SK-N-MC (cell line): ENCODE measurements at regions not wholly inside any gene's neighbourhood (a gene's known extent, or its start where the extent isn't known, plus 50 kb on each side); places are given as distances from the start of the nearest gene placed in this dataset.
A peak's percentile ranks its signal among the peaks of the same experiment; 100 is the strongest.

Source experiments
- DNase-seq: peaks from one replicate; pipeline ENCODE4 v3.0.0-alpha.2; 2011; ENCODE audit warnings: low read depth, low spot score
- H3K27ac ChIP-seq: fragments of 200-600 bp; sonication (generic); 2 replicates; pipeline ENCODE4 v1.5.1; 2016; ENCODE audit warnings: mixed run types
- H3K36me3 ChIP-seq: fragments of 200-600 bp; sonication (generic); 2 replicates; pipeline ENCODE4 v1.6.1; 2017; ENCODE audit warnings: antibody characterized with exemption, low read length, mixed read lengths; ENCODE audit not compliant: insufficient read depth
- H3K4me3 ChIP-seq: fragments of 200-600 bp; sonication (generic); 2 replicates; pipeline ENCODE4 v1.5.1; 2016
- H3K9ac ChIP-seq: fragments of 200-600 bp; sonication (generic); 2 replicates; pipeline ENCODE4 v1.8.0; 2017; ENCODE audit warnings: mixed run types, mixed read lengths; ENCODE audit not compliant: insufficient read length
- H3K9me3 ChIP-seq: fragments of 200-600 bp; sonication (generic); 2 replicates; pipeline ENCODE4 v1.6.1; 2017; ENCODE audit warnings: low read depth, mild to moderate bottlenecking, antibody characterized with exemption, low read length, moderate library complexity, mixed read lengths
- EZH2 ChIP-seq: fragments of 200-600 bp; sonication (generic); IDR thresholded peaks from one replicate; pipeline ENCODE4 v1.6.1; 2017; ENCODE audit warnings: antibody characterized with exemption
- FOXP2 ChIP-seq: optimal IDR thresholded peaks from 2 replicates; pipeline ENCODE3; 2011; ENCODE audit warnings: mild to moderate bottlenecking, moderate library complexity; ENCODE audit not compliant: insufficient read depth; ENCODE audit errors: extremely low read length, control extremely low read depth
- POLR2AphosphoS5 ChIP-seq: IDR thresholded peaks from 2 replicates; pipeline ENCODE4 v1.6.1; 2012; ENCODE audit warnings: mild to moderate bottlenecking, low read depth, low read length, borderline replicate concordance

DNA sequence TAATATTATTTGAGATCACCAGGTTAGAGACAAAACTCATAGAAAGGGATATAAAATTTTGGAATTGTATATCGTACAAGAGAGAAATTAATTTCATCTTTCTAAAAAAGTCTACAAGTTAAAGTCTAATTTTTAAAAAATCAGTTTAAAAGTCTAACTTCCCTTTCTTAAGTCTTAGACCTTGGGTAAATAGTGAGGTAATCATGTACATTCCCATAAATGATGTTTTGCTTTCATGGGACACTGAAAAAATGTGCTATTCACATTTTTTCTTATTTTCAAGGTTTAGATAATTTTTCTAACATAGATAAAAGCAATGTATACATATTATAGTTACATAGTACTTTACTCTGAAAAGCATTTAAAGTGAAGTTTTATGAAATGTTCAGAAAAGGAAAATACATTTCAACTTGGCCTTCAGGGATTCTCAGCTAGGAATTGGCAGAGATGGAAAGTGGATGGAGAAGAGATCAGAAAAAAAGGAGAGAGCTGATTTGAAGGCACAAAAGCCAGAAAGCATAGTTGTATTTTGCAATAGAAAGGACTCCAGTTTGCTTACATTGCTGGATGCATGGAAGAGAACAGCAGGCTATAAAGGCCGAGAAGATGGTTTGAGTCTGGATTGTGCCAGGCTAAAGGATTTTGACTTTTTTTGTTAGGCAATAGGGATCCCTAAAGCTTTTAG lies 194.0 kb downstream of the CASP12 start:
- H3K4me3 ChIP-seq: no peak overlapping the region
- H3K36me3 ChIP-seq: no peaks in the 10 kb centered on the region
- no peaks in the 10 kb centered on the region for H3K9me3 ChIP-seq
- no peak overlapping the region for H3K27ac ChIP-seq
- no peak overlapping the region for H3K9ac ChIP-seq
- DNase-seq: no peak
- TF ChIP-seq POLR2AphosphoS5 (no peak), FOXP2 (no peak), EZH2 (no peak)

DNA sequence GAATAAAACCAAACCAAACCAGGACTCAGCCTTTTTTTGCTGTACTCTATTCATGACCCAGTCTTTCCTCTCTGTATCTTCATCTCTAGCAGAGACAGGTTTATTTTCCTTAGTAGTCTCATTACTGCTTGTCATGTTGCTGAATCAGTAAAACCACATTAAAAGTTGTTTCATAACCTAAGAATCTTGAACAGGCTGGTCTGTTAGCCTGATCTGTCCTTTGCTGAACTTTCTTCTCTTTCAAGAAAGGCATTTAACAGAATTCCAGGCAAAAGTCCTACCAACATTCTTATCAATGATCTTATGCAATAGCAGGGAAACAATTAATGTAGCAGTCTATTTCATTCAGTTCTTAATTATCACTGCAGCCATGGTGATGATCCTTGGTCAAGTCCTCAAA lies 197.7 kb downstream of the CASP12 start:
- Histone ChIP-seq H3K27ac (peak overlapping the region; percentile 68), H3K9me3 (no peaks in the 10 kb centered on the region), H3K9ac (no peak overlapping the region), H3K36me3 (no peaks in the 10 kb centered on the region), H3K4me3 (peak overlapping the region; percentile 3; the same call in 1 of the 2 replicates)
- no peak for DNase-seq
- TF ChIP-seq FOXP2 (no peak), EZH2 (no peak), POLR2AphosphoS5 (no peak)

DNA sequence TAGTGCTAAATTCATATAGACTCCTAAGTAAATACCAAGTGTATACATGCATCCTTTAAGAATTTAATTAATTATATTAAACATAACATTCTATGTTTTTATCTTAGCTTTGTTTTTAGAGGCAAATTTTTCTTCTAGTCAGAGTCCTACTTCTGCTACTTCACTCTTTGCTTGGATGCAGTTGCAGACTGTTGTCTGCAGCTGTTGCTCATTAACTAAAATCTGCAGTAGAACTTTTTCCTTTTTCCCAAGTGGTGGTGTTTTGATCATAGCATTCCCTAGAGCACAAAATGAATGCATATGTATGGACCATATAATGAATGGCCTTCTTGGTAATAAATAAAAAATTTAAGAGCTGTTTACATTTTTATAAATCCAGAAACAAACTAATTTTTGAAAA lies 198.3 kb downstream of the CASP12 start:
- Histone ChIP-seq H3K4me3 (no peak overlapping the region; the same call in 1 of the 2 replicates), H3K9ac (no peak overlapping the region), H3K9me3 (no peaks in the 10 kb centered on the region), H3K27ac (peak overlapping the region; percentile 68; the same call in 1 of the 2 replicates), H3K36me3 (no peaks in the 10 kb centered on the region)
- DNase-seq: no peak
- no peak for TF ChIP-seq EZH2
- no peak for TF ChIP-seq POLR2AphosphoS5
- TF ChIP-seq FOXP2: no peak

DNA sequence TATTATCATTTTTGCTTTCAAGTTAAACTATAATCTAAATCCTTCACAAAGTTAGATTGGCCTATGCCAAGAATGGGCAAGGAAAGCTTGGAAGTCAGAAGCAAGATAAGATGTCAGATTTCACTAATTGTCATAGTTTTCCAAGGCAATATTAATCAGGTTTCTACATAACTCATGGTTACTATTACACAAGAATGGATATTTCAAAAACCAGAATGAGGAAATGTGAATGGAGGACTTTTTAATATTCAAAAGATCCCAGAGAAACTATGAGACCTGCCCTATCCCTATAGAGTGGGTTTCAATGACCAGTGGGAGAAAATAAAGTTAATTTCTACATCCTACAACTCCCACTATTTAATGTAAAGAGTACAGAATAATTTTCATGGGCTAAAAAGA lies 203.2 kb downstream of the CASP12 start:
- DNase-seq: no peak
- Histone ChIP-seq H3K27ac (no peak overlapping the region), H3K9me3 (no peaks in the 10 kb centered on the region), H3K9ac (no peak overlapping the region), H3K4me3 (no peak overlapping the region), H3K36me3 (no peaks in the 10 kb centered on the region)
- TF ChIP-seq POLR2AphosphoS5 (no peak), FOXP2 (no peak), EZH2 (no peak)

DNA sequence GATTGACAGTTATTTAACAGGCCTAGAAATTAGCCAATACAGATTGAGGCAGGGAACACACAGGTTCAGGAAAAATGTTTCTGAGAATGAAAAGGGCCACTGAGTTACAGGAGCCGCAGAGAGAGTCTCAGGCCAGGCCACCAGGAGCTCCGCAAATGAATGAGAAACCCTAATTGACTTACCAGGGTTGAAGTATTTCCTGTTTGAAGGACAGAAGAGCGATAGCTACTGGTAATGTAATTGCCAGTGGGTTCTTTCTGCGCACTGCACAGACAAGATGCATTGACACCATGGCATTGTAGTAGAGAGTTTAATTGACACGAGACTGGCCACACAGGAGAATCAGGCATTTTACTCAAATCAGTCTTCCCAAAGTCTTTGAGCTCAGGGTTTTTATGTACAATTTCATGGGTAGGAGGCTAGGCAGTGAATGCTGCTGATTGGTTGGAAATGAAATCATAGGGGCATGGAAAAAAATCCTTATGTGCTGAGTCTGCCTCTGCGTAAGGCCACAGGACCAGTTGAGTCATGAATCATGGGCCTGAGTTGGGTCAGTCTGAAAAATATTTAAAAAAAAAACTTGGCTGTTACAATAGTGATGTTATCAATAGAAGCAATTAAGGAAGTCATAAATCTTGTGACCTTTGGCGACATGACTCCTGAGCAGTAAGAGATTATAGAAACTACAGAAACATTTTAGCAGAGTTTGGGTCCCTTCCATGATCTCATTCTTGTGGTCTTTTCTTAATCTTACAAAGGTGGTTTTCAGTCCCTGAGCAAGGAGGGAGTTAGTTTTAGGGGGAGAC lies 203.8 kb downstream of the CASP12 start:
- no peak overlapping the region for H3K9ac ChIP-seq
- H3K36me3 ChIP-seq: no peaks in the 10 kb centered on the region
- TF ChIP-seq POLR2AphosphoS5: no peak
- no peak overlapping the region for H3K27ac ChIP-seq
- no peaks in the 10 kb centered on the region for H3K9me3 ChIP-seq
- H3K4me3 ChIP-seq: no peak overlapping the region
- no peak for DNase-seq

DNA sequence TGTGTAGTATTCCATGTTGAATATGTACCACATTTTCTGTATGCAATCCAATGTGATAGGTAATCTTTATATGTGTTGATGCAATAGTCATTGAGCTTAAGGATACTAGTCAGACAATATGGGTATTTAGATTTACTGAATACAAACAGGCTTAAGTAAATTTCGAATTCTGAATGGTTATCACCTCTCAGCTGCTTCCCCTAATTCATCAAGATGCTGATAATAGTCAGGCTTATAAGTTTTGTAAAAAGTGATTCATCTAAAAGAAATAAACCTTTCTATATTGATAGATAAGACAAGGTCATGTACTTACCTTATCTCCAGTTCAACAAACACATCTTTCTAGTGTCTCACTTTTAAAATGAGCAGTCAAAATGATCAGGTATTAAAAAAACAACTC lies 205.5 kb downstream of the CASP12 start:
- Histone ChIP-seq H3K4me3 (no peak overlapping the region), H3K36me3 (no peaks in the 10 kb centered on the region), H3K9me3 (no peaks in the 10 kb centered on the region), H3K27ac (no peak overlapping the region), H3K9ac (no peak overlapping the region)
- no peak for DNase-seq
- TF ChIP-seq FOXP2 (no peak), POLR2AphosphoS5 (no peak), EZH2 (no peak)

DNA sequence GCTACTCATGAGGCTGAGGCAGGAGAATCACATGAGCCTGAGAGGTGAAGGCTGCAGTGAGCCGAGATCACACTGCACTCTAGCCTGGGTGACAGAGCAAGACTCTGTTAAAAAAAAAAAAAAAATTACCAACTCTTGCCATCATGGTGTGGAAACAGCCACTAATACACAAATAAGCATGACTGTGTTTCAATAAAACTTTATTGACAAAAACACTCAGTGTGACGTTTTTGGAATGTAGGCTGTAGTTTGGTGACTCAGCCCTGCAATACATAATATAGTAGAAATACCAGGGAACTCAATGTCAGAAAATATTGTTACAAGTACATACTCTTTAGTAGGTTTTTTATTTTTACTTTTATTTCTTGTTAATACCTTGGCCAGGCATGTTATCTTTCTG lies 207.1 kb downstream of the CASP12 start:
- no peaks in the 10 kb centered on the region for H3K9me3 ChIP-seq
- H3K36me3 ChIP-seq: no peaks in the 10 kb centered on the region
- H3K4me3 ChIP-seq: no peak overlapping the region
- TF ChIP-seq POLR2AphosphoS5 (no peak), FOXP2 (no peak), EZH2 (no peak)
- no peak overlapping the region for H3K27ac ChIP-seq
- H3K9ac ChIP-seq: no peak overlapping the region
- no peak for DNase-seq

DNA sequence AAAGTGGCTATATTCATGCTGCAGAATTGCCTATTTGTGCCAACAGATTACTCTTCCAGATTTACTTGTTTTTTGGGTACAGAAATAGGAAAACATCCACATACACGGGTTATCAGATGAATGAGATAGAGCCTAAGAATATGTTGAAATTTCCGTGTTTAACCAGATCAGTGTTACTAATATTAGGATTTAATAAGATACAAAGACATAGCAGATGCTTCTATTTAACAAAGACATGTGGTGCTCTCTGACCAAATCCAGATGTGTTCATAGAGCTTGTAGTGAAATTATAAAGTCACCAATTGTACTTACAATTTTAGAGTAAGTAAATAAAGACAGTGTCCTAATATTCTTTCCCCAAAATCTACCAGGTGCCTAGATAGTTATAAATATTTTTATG lies 208.0 kb downstream of the CASP12 start:
- H3K27ac ChIP-seq: peak overlapping the region; percentile 89
- peak overlapping the region; percentile 54 for H3K9ac ChIP-seq
- TF ChIP-seq POLR2AphosphoS5: no peak
- no peak for TF ChIP-seq EZH2
- no peak for TF ChIP-seq FOXP2

More for the DNA sequence above, 208.0 kb downstream of the CASP12 start:
- DNase-seq: no peak
- Histone ChIP-seq H3K4me3 (peak overlapping the region; percentile 51), H3K9me3 (no peaks in the 10 kb centered on the region), H3K36me3 (no peaks in the 10 kb centered on the region)
